Fibroblast of peridontal ligament (primary cell): ENCODE measurements at regions not wholly inside any gene's neighbourhood (a gene's known extent, or its start where the extent isn't known, plus 50 kb on each side); places are given as distances from the start of the nearest gene placed in this dataset.
"Not testable (repeated sequence)": the region's sequence is repeated elsewhere in the genome, so short reads cannot be mapped to it uniquely, and the experiment has no call there.

Experiments
- DNase-seq: peaks from one replicate; pipeline ENCODE4 v3.0.0-alpha.2; 2010; ENCODE audit errors: extremely low read depth

DNA sequence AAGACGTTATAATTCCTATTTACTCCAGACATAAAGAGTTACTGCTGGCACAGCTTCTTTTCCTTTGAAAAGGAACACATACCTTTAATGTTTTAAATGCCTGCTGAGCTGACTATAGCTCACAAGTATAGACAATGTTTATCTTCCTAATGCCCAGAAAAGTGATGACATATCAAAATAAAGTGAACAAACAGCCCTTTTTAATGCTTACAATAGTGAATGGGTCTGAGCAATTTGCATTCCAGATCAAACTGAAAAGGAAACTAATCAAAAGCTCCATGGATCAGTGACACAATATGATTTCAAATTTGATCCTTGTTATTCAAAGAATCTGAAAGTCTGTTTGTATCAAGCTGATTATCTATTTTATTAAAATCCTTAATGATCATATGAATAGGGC, 233.6 kb upstream of the SEMA3E start:
- DNase-seq = no peak

DNA sequence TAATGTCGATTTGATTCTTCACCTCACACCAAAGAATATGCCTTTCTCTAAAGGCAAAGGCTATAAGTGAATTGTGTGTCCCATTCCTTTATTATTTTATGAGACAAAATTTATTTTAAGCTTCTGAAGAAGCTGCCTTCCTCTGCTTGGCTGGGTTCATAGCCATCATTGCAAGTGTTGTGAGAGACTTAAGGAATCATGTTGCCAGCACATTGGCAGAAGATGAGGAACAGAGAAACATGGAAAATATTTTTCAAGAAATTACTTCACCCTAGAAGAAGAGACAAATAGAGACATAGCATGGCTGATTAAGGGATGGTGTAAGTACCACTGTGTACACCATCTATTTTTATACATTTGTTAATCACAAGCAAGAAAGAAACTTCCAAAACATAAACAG, 230.1 kb upstream of the SEMA3E start:
- no peak for DNase-seq

DNA sequence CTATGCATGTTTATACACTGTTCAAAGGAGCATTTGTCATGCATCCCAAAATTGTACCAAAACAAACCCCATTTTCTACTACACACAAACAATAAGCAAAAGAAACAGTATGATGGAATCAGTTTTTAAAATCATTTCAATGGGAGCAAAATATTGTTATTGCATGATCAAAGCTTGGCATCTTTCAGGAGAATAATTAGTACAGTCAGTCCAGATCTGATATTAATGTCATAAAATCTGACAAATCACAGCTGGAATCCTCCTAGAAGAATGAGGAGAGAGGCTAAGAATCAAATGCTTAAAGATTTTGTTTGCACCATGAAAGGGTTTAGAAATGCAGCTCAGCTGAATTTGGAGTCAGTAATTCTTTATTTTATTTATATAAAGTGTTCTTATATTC, 229.7 kb upstream of the SEMA3E start:
- no peak for DNase-seq

DNA sequence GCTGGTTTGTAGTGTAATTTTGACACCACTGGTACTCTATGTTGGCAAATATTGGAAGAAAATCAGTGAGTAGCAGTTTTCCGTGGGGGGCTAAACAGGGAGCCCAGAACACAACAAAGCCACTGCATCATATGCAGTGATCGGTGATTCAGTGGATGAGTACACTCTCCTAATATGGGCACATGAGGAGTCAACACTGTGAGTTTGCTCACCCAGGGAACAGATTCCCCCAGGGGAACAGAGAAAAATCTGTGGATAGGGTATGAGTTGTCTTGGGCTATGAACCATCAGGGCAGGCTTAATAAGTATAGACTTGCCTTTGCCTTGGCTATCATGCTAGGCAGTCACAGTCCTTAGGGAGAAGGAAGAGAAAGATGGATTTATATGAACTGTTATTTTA, 227.7 kb upstream of the SEMA3E start:
- peak; percentile 72 for DNase-seq

DNA sequence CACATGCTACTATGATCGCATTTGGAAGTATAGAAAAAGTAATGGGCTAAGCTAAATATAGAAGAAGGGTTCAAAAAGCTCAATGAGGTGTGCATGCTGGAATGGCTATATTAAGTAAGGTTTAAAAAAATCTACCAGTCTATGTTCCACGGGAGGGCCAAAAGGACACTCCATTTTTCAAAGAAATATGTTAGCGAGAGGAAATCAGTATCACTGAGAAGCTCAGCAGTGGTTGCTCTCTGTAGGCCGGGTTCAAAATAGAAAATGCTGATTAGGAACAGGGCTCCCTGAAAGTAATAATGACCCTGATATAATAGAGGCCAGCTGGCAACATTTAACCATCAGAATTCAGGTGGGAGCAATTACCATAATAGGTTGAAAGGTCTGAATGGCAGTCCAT, 224.5 kb upstream of the SEMA3E start:
- no peak for DNase-seq

DNA sequence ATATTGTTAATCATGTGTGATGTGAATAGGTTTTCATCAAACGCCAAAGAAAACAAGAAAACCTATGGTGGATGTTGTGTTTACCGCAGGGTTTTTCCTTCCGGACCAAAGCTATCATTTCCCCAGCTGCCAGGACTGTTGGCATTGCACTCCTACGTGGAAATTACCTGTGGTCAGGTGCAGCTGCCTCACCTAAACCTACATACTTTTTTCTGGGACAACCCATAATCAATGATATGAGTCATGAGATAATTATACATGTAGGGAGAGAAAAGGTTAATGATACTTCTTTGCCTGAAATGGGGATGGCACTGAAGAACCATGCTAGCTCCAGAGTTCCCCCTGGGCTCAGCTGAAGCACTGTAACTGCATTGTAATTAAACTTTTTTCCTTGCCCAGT, 223.6 kb upstream of the SEMA3E start:
- no peak for DNase-seq

DNA sequence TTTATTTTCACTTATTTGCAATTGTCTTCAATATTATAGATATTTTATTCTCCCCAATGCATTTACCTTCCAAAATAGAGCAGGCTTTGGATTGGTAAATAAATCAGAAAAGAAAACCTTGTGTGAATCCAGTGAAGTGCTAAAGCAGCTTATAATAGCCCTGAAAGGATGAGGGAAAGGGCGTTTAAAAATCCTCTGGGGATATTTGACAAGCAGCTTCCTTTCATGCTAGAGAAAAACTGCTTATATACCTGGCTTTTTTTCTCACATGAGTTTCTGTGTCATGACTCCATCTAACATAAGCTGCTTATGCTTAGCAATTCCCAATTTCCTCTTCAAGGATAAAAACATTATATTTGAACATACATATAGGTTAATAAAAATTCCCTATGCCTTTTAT, 221.6 kb upstream of the SEMA3E start:
- no peak for DNase-seq

DNA sequence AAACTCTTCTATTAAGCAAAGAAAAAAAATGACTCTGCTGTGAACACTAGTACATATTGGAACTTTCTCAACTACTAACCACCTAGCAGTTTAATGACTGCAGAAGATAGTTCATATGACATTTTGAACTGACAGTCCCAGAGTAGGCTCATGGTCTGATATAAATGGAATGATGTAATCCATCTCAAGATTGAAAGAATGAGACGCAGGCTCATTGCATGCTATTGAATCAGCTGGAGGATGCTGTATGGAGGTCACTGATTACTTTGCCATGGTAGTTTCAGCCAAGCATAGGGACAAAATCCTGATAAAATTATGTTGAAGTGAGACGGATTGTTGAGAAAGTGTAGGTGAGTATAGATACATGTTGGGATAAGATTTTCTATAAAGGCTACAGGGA, 217.6 kb upstream of the SEMA3E start:
- DNase-seq = peak; percentile 29

DNA sequence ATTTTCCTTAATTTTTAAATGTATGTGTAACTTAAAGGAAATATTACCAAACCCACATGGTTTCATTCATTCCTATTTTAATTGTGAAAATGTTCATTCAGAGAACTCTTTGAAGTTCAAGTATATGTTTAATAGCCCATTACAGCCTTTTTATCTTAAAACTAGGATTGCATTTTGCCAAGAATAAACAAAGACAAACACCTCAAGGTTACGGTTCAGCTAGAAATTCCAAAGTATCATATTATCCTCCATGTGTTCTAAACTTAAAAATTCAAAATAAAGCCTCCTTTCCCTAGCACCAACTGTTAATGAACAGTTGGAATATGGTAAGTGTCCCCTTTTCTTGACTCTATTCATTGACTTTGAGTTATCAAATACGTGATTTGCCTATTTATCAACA, 215.6 kb upstream of the SEMA3E start:
- no peak for DNase-seq

DNA sequence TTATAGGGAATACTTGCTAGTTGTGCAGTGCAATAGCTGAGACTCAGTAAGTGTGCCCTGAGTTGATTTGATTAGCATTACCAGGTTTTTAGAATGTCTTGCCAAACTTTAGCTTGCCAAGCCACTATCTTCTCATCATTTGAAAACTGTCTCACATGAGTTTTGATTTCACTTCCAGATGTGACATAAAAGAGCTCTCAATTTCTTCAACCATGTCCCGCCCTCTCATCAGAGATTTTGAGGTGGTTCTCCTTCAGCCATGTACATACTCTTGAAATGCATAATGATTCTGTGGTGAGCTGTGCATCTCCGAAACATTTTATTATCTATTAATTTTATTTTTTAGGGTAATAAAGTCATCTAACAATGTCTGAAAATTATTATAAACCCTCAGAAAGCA, 215.0 kb upstream of the SEMA3E start:
- no peak for DNase-seq

DNA sequence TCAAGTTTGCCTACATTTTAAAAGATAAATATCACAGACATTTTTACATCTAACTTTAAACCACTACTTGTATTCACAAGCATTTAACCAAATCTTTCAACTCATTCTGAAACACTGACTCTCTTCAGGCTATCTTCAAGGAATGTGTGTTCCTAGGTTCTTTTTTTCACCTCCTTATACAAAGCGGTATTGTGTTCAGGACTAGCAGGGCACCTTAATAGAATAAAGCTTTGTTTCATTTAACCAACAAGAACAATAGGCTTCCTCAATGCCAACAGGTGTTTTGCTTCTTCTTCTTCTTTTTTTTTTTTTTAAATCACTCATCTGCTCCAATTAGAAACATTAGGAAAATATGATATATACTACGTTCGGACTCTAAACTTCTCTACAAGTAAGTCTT, 212.9 kb upstream of the SEMA3E start:
- no peak for DNase-seq

DNA sequence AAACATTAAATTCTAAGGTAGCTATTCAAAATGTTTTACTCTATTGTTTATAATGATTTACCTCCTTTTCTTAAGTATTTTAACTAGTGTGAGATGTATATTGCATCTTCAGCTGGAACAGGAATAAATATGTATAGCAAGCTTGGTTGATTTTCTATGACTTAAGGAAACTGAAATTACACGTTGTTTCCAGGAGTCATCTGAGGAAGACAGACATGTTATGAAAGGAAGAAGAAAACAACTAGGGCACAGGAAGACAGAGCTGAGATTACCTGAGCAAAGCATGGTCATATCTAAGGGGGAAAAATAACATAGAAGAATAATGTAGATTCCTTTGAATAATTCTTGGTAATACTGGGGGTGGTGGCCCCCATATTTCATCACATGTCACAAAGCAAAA, 210.9 kb upstream of the SEMA3E start:
- no peak for DNase-seq

DNA sequence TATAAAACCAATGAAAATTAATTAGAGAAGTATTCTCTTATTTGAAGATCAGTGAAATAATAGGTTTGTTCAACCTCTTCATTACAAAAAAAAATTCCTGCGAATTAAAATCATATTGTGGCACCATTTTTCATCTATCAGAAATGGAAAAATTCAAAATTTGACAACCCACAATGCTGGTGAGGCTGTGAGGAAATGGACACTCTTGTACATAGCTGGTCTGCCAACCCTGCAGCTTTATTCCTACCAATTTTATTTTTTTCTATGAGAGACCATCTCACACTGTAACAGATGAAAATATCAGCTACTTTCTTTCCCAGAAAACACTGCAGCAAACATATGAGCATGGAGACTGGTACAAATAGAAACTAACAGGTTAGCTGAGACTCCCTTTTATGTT, 208.8 kb upstream of the SEMA3E start:
- DNase-seq = no peak

DNA sequence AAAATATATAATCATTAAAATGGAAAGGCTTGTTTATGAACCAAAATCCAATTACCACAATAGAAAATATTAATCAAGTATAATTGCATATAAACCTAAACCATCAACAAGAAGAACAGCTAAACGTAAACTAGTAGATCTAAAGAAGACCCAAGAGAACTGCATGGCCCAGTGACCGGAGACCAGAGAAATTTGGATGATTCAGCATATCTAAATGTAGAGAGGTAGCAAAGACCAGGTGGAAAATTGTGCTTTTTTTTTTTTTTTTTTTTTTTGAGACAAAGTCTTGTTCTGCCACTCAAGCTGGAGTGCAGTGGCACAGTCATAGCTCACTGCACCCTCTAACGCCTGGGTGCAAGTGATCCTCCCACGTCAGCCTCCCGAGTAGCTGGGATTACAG, 207.2 kb upstream of the SEMA3E start:
- no peak for DNase-seq

DNA sequence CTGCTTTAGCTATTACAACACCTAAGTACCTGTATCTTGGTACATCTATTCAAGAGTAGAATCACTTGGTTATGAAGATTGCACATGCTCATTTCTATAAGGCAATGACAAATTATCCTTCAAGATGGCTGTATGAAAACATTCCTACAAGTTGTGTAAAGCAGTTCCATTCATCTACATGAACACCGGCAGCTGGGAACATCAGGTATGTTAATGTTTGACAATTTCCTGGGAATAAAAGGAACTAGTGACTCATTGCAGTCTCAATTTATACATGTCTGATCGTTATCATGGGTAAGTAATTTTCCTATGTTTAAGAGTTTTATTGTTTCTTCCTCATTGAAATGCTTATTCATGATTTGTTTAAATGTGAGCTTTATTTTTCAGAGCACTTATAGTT, 203.2 kb upstream of the SEMA3E start:
- DNase-seq = no peak

DNA sequence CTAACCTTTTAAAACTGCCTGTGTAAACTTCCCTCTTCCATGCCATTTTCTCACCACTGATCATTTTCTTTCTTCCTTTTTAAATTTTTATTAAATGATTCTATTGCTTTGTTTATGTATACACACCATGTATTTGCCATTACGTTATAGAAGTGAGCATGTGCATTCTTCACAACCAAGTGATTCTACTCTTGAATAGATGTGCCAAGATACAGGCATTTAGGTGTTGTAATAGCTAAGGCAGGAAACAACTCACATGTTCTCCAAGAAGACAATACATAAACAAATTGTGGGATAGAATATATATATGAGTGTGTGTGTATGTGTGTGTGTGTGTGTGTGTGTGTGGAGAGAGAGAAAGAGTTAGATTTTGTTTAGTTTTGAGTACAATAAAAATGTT, 202.6 kb upstream of the SEMA3E start:
- no peak for DNase-seq

DNA sequence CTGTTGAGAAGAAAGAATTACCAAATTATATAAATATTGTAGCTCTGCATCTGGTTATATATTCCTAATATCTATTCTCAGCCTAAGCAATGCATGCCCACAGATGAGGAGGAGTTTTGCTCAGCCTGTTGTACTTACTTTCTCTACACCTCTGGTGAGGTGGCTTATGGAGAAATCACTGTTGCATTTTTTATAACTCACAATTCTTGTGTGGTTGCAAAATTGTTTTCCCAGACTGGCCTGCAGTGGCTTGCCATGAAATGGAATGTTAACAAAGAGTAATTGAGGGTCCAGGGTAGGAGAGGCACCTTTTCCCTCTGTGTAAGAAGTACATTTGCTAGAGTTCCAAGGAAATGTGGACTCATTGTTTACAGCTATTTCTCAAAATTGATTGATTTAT, 202.0 kb upstream of the SEMA3E start:
- DNase-seq = no peak

DNA sequence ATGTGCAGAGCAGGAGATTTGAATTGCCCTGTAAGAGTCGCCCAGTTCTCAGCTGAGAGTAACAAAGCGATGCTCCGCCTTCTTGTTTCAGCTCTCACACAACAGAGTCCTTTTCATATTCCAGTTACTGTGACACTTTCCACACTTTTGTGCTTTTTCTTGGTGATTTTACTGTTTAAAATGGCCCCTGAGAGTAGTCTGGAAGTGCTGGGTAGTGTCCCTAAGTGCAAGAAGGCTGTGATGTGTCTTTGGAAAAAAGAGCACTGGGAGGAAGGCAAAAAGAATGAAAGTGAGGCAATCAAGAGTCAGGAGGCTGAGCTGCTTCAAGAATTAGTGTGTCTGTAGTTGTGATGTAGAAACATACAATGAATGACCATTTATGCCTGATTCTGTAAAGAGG, 201.2 kb upstream of the SEMA3E start:
- DNase-seq = peak; percentile 45

DNA sequence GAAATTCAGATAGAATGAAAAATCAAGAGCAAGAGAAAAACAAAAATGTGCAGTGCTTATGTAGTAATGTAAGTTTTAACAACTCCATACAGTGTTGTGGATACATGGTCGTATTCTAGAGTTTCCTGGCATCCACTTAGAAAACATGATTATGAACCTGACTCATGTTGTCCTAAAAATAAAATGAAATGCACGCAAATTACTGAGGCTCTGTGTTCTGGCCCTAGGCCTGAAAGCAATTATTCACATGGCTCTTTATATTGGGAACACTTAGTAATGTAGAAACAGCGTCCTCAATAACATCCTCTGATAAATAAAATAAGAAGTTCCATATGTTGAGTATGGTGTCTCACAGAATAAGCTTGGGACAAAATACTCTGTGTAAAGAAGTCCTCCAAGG, 200.2 kb upstream of the SEMA3E start:
- peak; percentile 83 for DNase-seq

DNA sequence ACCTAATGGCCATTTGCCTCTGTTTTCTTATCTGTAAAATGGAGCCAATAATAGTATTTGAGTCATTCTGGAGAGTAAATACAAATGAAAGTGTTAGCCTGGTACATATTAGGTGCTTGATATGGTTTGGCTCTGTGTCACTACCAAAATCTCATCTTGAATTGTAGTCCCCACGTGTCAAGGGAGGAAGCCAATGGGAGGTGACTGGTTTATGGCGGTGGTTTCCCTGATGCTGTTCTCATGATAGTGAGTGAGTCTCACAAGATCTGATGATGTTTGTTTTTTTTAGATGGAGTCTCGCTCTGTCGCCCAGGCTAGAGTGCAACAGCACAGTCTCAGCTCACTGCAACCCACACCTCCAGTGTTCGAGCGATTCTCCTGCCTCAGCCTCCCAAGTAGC, 194.0 kb upstream of the SEMA3E start:
- DNase-seq = no peak

DNA sequence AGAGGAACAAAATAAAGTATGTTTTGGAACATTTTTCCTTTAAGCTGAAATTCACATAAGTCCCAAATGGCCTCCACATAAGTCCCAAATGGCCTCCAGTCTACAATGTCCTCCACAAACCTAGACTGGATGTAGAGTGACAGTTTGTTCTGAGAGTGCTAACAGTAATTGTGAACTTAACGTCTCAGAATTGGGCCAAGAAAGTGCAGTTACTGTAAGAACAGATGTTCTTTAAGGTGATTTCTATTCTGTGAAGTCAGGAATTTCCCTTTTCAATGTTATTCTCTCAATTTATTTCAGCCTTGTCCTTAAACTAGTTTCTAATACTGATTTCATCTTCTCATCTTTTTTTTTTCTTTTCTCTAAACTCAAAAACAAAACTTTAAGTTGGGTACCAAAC, 188.7 kb upstream of the SEMA3E start:
- no peak for DNase-seq

DNA sequence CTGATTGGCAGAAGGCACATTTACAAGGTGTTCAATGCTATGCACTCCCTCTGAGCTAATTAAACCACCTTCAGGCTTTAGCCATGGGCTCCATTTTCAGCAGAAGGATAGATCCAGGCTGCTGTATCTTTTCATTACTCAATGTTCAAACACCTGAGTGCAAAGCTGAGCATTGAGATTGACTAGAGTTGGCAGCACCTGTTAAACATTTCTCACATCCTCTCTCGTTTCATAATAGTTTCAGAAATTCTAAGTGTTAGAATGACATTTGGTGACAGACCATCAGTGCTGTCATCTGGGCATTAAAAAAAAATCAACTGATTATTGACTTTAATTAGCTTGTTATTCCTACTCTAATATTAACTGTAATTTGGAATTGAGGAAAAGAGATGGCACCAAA, 187.1 kb upstream of the SEMA3E start:
- DNase-seq = no peak

DNA sequence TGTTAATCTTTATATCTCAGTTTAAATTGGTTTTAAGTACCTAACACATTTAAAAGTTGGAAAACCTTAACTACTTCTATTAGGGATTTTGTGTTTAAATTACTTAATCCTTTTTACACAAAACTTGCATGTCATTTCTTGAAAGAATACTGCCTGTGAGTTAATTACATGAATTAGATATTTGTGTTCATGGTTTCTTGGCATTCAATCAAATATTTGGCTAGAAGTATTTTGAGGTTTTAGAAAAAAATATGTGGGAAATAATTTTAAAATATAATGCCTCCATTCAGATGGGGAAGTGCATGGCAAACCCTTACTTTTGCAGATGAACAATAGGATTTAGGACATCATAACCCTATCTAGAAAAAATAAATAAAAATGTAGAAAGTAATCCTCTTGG, 186.5 kb upstream of the SEMA3E start:
- peak; percentile 13 for DNase-seq

DNA sequence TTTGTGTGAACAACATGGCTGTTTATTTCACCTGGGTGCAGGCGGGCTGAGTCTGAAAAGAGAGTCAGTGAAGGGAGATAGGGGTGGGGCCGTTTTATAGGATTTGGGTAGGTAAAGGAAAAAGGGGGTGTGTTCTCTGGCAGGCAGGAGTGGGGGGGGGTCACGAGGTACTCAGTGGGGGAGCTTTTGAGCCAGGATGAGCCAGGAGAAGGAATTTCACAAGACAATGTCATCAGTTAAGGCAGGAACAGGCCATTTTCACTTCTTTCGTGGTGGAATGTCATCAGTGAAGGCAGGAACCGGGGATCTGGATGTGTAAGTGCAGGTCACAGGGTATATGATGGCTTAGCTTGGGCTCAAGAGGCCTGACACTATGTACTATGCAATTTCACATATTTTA, 184.8 kb upstream of the SEMA3E start:
- DNase-seq = not testable (repeated sequence)

DNA sequence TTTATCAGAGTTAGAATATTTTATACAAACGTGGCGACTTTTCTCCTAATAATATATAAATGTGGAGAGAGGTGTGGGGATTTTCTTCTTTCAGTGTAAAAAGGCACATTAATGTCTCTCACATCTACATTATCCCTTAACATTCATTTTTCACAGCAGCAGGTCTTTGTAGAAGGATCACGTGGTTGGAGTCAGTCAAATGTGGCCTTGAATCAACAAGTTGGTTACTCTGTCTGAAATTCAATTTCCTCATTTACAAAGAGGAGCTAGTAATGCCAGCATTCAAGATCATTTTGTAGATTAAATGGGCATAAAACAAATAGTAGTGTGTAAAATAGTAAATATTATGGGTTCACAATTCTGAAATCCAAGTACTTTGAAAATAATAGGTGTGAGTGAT, 183.1 kb upstream of the SEMA3E start:
- DNase-seq = no peak
